AG09319 (cell line): ENCODE measurements at regions not wholly inside any gene's neighbourhood (a gene's known extent, or its start where the extent isn't known, plus 50 kb on each side); places are given as distances from the start of the nearest gene placed in this dataset.

ENCODE experiments used
- DNase-seq: peaks from one replicate; pipeline ENCODE4 v3.0.0-alpha.2; 2010; ENCODE audit warnings: low read depth; ENCODE audit errors: extremely low read depth
- CTCF ChIP-seq: IDR thresholded peaks from 2 replicates; pipeline ENCODE4 v1.5.1; 2011; ENCODE audit warnings: low read depth, mild to moderate bottlenecking, inconsistent platforms, low read length, moderate library complexity

- TF ChIP-seq CTCF = no peak
- no peak for DNase-seq
Observed at GRCh38 chr7:152537639-152538038, 101.8 kb upstream of the KMT2C start.

- no peak for TF ChIP-seq CTCF
- DNase-seq = no peak
Observed at GRCh38 chr7:152528612-152529011, 92.8 kb upstream of the KMT2C start.

GRCh38 chr7:152527610-152528032, 91.8 kb upstream of the KMT2C start:
- TF ChIP-seq CTCF = no peak
- peak; percentile 15 for DNase-seq

- DNase-seq = no peak
- TF ChIP-seq CTCF = no peak
Observed at GRCh38 chr7:152523916-152524315, 88.1 kb upstream of the KMT2C start.

- TF ChIP-seq CTCF = no peak
- no peak for DNase-seq
Observed at GRCh38 chr7:152522571-152523067, 86.8 kb upstream of the KMT2C start.

- TF ChIP-seq CTCF = no peak
- no peak for DNase-seq
Observed at GRCh38 chr7:152521420-152522337, 85.9 kb upstream of the KMT2C start.

- no peak for DNase-seq
- TF ChIP-seq CTCF = no peak
Observed at GRCh38 chr7:152520861-152521302, 85.1 kb upstream of the KMT2C start.
